GM20000 (cell line): ENCODE measurements at regions not wholly inside any gene's neighbourhood (a gene's known extent, or its start where the extent isn't known, plus 50 kb on each side); places are given as distances from the start of the nearest gene placed in this dataset.
A peak's percentile ranks its signal among the peaks of the same experiment; 100 is the strongest.

ENCODE experiments used
- DNase-seq: peaks from one replicate; pipeline ENCODE4 v3.0.0; 2012; ENCODE audit warnings: low spot score
- TF ChIP-seq, protein P1 (sequence below): IDR thresholded peaks from 2 replicates; pipeline ENCODE4 v1.5.1; 2012; ENCODE audit warnings: mild to moderate bottlenecking, control low read depth; ENCODE audit errors: extremely low read depth, missing control alignments

DNA sequence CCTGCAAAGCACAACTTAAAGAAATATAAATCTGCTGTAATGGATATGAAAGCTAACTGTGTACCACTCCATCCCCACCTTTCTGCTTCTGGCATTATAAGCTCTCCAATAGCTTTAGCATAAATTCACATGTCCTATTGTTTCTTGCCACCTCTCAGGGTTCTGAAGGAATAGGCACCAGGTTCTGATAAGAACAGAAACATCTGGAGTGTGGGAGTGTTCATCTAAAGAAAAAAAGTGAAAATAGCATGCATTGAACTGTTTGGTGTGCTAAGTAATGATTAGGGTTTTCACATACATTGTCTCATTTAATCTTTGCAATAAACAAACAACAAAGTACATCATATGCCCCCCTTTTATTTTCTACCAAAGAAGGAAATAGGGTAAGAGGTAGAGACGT, 72.3 kb downstream of the FAM76B start:
- no peak for DNase-seq
- TF ChIP-seq, protein P1, sequence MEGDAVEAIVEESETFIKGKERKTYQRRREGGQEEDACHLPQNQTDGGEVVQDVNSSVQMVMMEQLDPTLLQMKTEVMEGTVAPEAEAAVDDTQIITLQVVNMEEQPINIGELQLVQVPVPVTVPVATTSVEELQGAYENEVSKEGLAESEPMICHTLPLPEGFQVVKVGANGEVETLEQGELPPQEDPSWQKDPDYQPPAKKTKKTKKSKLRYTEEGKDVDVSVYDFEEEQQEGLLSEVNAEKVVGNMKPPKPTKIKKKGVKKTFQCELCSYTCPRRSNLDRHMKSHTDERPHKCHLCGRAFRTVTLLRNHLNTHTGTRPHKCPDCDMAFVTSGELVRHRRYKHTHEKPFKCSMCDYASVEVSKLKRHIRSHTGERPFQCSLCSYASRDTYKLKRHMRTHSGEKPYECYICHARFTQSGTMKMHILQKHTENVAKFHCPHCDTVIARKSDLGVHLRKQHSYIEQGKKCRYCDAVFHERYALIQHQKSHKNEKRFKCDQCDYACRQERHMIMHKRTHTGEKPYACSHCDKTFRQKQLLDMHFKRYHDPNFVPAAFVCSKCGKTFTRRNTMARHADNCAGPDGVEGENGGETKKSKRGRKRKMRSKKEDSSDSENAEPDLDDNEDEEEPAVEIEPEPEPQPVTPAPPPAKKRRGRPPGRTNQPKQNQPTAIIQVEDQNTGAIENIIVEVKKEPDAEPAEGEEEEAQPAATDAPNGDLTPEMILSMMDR = no peak

DNA sequence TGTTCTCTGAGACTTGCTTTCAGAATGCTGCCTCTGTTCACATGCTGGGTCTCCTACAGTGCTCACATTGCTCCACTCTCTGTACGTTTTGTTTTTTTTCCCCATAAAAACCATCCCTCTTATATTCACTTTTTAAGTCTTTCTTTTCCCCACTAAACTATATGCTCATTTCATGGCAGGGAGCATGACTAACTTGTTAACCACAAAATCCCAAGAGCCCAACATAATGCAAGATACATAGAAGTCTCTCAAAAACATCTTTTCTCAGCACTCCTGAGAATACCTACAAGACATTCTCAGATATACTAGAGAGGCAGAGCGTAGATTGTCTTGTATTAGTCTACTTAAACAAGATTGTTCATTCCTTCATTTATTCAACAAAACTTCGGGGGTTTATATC, 73.3 kb downstream of the FAM76B start:
- DNase-seq = no peak
- TF ChIP-seq, protein P1 = no peak

DNA sequence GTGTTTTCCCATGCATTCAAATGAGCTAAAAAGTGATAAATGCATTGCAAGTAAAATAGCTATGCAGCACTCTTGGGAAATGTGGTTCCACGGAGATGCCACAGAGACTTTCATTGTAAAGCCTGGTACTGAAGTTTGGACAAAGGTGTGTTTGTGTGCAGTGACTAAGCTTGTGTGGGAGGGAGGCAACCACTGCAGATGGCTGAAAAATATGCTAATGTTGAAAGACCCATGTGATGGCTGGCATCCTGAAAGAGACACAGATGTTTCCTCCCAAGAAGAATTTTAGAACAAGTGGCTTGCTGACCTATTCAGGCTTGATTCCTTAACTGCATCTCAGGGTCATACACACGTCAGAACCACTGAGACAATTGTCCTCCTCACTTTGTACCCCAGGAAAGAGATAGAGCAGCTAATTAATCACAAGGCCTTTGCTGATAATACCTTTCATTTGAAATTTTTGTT, 73.8 kb downstream of the FAM76B start:
- TF ChIP-seq, protein P1 = no peak
- peak; percentile 13 for DNase-seq

DNA sequence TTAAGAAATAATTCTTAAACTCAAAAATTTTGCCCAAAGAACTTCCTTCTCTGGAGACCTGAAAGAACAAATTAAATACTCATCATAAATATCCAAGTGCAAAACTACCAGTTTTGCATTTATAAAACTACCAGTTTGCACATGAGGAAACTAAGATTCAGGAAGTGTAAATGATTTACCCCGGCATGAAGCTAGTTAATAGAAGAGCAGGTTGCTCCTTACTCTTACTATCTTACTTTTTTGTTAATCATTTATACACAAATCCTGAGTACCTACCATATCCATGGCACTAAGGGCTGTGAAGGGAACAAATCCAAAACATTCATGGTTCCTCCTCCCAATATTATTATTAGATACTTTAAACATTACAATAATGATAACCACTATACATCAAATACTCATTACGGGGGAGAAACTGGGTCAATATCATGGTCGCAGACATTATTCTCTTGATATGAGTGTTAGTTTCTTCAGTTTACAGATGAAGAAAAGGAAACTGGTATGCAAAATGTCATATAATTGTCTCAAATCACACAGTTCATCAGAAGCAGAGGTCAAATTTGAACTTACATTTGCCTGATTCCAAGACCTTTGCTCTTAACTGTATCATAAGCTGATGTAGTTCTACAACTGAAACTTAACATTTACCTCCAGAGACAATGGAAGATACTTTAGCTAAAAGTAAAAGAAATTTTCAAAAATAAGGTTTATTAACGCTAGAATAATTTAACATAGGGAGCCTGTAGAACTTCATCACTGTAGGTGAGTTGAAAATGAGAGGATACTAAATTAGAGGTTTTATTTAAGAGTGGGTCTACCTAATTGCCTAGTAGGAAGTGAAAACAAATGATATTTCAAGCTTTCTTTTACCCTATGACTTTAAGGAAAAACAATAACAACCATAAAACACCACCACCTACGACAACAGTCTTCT, 74.5 kb downstream of the FAM76B start:
- DNase-seq = no peak
- TF ChIP-seq, protein P1 = no peak

DNA sequence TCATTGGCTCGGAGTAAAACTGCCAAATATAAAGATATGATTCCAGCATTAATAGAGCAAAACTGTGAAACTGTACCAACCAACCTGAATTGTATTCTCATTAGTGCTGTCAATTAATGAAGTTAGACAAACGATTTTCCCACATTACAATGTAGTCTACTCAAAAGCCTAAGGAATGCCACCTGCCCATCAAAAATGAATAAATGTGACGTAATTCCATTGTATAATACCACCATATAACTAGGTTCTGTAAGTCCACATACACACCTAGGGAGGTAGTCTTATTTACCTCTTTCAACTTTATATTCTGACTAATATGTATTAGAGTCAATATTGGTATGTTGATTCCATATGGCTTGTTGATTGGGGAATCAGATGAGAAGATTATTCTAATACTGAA, 76.2 kb downstream of the FAM76B start:
- DNase-seq = no peak
- TF ChIP-seq, protein P1 = no peak

DNA sequence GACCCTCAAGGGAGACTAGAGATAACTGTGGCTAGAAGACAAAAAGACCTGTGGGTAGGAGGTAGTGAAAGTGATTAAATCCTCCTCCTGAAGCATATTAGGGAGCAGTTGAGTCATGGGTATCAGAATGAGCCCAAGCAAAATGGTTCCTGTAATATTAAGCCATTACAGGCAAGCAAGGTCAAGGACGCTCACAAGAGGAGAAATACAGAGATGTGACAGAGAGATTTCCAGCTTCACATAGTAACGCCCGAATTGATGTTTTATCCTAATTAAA, 77.7 kb downstream of the FAM76B start:
- TF ChIP-seq, protein P1 = no peak
- DNase-seq = no peak

DNA sequence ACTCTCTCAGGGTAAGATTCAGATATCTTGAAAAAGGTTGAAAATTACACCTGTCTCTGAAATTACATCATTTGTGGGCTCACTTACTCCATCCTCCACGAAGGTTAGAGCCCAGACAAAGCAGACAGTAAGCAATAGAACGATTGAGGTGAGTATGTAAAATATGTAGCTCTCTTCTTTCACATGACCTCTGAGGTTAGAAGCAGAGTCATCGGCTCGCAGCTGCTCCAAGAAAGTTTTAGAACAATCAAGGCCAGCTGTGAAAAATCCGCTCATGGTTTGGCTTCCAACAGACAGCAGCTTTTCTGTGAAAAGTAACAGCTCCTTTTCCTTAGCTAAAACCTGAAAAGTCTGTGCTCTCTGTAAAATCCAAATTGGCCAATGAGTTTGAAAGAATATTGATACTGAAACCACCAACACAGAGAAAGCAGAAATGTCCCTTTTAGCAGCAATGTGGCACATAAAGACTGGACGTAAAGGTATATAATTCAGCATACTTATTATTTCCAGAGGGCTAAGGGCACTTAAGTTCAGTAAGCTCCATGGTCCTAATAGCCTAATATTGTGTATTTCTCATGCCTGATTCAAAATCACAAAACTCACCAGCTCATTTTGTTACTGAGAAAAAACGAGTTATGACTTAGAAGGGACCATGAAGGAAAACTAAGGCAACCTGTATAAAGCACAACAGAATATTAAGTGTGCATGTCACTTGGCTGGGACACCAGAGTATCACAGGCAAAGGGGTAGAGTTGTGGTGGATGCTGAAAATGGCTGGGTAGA, 78.2 kb downstream of the FAM76B start:
- TF ChIP-seq, protein P1 = no peak
- no peak for DNase-seq
